ENCODE measurements at regions not wholly inside any gene's neighbourhood (a gene's known extent, or its start where the extent isn't known, plus 50 kb on each side); places are given as distances from the start of the nearest gene placed in this dataset.

DNA sequence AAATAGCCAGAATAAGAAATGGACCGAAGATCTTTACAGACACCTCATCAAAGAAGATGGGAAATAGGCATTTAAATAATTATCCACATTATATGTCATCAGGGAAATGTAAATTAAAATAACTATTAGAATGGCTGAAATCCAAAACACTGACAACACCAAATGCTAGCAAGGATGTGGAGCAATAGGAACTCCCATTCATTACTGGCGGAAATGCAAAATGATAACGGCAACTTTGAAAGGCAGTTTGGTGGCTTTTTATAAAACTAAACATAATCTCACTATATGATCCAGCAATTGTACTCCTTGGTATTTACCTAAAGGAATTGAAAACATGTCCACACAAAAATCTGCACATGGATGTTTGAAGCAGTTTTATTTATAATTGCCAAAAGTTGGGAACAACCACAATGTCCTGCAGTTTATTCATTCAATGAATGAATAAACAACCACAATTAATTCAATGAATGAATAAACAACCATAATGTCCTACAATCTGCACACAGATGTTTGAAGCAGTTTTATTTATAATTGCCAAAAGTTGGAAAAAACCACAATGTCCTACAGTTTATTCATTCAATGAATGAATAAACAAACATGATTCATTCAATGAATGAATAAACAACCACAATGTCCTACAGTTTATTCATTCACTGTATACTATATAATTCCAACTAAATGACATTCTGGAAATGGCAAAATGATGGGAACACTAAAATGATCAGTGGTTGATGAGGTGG, 117.6 kb upstream of the PCDH18 start:
- no peak overlapping the region for H3K4me3 Mint-ChIP-seq (ENCODE audit: unreplicated experiment)
- no peaks in the 10 kb centered on the region for H3K9me3 Mint-ChIP-seq (ENCODE audit: unreplicated experiment)
- H3K27me3 Mint-ChIP-seq (ENCODE audit: unreplicated experiment) = no peaks in the 10 kb centered on the region
- TF ChIP-seq CTCF (IDR thresholded peaks at IDR 0.05) = no peak
- H3K4me1 Mint-ChIP-seq (ENCODE audit: unreplicated experiment) = peaks cover 10% of the 10 kb centered on the region
- no peak for DNase-seq (ENCODE audit: extremely low spot score, unreplicated experiment)
- no peaks in the 10 kb centered on the region for H3K36me3 Mint-ChIP-seq (ENCODE audit: unreplicated experiment)
- no peak overlapping the region for H3K27ac Mint-ChIP-seq (ENCODE audit: unreplicated experiment)

DNA sequence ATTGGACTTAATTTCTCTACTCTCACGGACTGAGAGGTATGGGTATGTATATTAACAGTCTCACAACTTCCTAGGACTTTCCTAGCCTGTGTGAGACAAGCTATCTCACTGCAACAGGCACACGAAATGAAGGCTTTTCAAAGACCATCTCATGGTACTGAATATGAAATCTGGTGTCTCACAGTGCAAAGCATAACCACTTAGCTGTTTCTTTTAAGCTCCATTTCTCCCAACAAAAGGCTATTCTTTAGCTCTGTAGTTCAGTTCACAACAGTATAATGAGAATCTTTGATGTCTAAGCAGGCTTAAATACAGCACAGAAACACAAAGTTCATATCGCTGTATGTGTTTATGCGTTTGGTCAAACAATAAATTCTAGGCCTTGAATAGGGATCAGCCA, 116.2 kb upstream of the PCDH18 start:
- no peak for DNase-seq (ENCODE audit: extremely low spot score, unreplicated experiment)
- Mint-ChIP-seq H3K27me3 (ENCODE audit: unreplicated experiment) (no peaks in the 10 kb centered on the region), H3K36me3 (ENCODE audit: unreplicated experiment) (no peaks in the 10 kb centered on the region), H3K27ac (ENCODE audit: unreplicated experiment) (no peak overlapping the region), H3K4me1 (ENCODE audit: unreplicated experiment) (peaks cover 11% of the 10 kb centered on the region), H3K4me3 (ENCODE audit: unreplicated experiment) (no peak overlapping the region), H3K9me3 (ENCODE audit: unreplicated experiment) (no peaks in the 10 kb centered on the region)
- TF ChIP-seq CTCF (IDR thresholded peaks at IDR 0.05) = no peak

DNA sequence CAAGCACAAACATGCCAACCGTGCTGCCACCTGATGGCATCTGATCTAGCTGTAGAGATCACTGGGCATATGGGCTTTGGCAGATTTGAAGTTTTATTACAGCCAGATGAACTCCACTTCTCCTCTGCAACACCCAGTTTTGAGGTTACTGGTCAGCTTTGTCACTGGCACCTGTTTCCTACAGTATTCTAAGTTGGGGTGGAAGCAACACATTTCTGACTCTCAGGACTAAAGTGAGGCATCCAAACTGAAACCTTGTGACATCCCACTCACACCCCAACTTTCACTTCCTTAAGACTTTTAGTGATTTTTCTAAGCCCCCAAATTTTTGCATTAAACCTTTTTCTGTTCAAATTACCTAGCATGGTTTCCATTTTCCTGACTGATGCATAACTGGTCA, 115.1 kb upstream of the PCDH18 start:
- Mint-ChIP-seq H3K36me3 (ENCODE audit: unreplicated experiment) (no peaks in the 10 kb centered on the region), H3K4me3 (ENCODE audit: unreplicated experiment) (no peak overlapping the region), H3K27me3 (ENCODE audit: unreplicated experiment) (no peaks in the 10 kb centered on the region), H3K4me1 (ENCODE audit: unreplicated experiment) (peaks cover 8% of the 10 kb centered on the region), H3K27ac (ENCODE audit: unreplicated experiment) (no peak overlapping the region), H3K9me3 (ENCODE audit: unreplicated experiment) (no peaks in the 10 kb centered on the region)
- DNase-seq (ENCODE audit: extremely low spot score, unreplicated experiment) = no peak
- no peak for TF ChIP-seq CTCF (IDR thresholded peaks at IDR 0.05)

DNA sequence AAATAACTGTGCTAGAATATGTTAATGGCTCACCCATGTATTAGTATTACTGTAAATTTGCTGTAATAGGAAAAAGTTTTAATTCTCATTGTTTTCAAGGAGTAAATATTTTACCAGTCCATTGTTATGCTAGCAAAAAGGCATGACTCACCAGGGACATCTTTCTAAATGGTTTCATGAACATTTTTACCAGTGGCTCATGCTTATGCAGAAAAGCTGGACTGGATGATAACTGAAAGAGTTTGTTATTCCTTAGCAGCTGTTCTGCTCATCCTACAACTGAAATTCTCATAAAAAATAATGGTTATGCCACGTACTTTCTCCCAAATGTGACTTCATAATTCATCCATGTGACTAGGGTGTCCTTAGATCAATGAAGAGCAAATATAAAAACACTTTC, 111.9 kb upstream of the PCDH18 start:
- Mint-ChIP-seq H3K9me3 (ENCODE audit: unreplicated experiment) (no peaks in the 10 kb centered on the region), H3K27ac (ENCODE audit: unreplicated experiment) (no peak overlapping the region), H3K4me1 (ENCODE audit: unreplicated experiment) (peaks cover 9% of the 10 kb centered on the region), H3K27me3 (ENCODE audit: unreplicated experiment) (no peaks in the 10 kb centered on the region), H3K4me3 (ENCODE audit: unreplicated experiment) (no peak overlapping the region), H3K36me3 (ENCODE audit: unreplicated experiment) (no peaks in the 10 kb centered on the region)
- DNase-seq (ENCODE audit: extremely low spot score, unreplicated experiment) = no peak
- TF ChIP-seq CTCF (IDR thresholded peaks at IDR 0.05) = no peak

GRCh38 chr4:137641544-137641943, 109.2 kb upstream of the PCDH18 start:
- no peak for TF ChIP-seq CTCF (IDR thresholded peaks at IDR 0.05)
- Mint-ChIP-seq H3K4me1 (ENCODE audit: unreplicated experiment) (peaks cover 9% of the 10 kb centered on the region), H3K9me3 (ENCODE audit: unreplicated experiment) (no peaks in the 10 kb centered on the region), H3K27ac (ENCODE audit: unreplicated experiment) (no peak overlapping the region), H3K4me3 (ENCODE audit: unreplicated experiment) (no peak overlapping the region), H3K27me3 (ENCODE audit: unreplicated experiment) (no peaks in the 10 kb centered on the region), H3K36me3 (ENCODE audit: unreplicated experiment) (no peaks in the 10 kb centered on the region)
- DNase-seq (ENCODE audit: extremely low spot score, unreplicated experiment) = no peak
